ENCODE measurements at regions not wholly inside any gene's neighbourhood (a gene's known extent, or its start where the extent isn't known, plus 50 kb on each side); places are given as distances from the start of the nearest gene placed in this dataset.

- no peak for TF ChIP-seq CTCF (IDR thresholded peaks at IDR 0.05)
- Histone ChIP-seq H3K27ac (no peak overlapping the region), H3K4me3 (no peak overlapping the region)
- no peak for DNase-seq (ENCODE audit: low spot score)
These were observed 1156.4 kb downstream of the AMY1C start for GRCh38 chr1:104906141-104906540.

DNA sequence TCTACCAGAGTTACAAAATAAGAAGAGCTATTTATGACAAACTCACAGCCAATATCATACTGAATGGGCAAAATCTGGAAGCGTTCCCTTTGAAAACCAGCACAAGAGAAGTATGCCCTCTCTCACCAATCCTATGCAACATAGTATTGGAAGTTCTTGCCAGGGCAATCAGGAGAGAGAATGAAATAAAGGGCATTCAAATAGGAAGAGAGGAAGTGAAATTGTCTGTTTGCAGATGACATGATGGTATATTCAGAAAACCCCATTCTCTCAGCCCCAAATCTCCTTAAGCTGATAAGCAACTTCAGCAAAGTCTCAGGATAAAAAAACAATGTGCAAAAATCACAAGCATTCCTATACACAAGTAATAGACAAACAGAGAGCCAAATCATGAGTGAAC is 1169.5 kb downstream of the AMY1C start:
- no peak for DNase-seq (ENCODE audit: low spot score)
- Histone ChIP-seq H3K4me3 (no peak overlapping the region), H3K27ac (no peak overlapping the region)
- TF ChIP-seq CTCF (IDR thresholded peaks at IDR 0.05): no peak

DNA sequence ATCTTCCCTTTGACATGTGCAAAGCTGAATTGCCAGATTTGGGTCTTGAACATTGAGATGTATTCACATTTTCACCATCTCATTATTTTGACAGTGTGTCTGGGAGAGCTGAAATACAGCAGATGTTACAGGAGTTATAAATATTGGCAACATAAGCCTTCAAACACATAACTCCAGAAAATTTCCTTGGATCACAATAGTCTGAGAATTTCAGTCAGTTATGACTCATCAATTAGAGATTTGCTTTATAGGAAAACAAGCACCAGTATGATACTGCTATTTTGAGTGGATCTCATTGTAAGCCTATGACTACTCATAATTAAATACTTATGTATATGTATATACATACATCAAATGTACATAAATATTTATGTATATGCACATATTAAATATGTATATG is 1171.8 kb downstream of the AMY1C start:
- no peak for TF ChIP-seq CTCF (IDR thresholded peaks at IDR 0.05)
- no peak overlapping the region for H3K27ac ChIP-seq
- H3K4me3 ChIP-seq: no peak overlapping the region
- DNase-seq (ENCODE audit: low spot score): no peak

DNA sequence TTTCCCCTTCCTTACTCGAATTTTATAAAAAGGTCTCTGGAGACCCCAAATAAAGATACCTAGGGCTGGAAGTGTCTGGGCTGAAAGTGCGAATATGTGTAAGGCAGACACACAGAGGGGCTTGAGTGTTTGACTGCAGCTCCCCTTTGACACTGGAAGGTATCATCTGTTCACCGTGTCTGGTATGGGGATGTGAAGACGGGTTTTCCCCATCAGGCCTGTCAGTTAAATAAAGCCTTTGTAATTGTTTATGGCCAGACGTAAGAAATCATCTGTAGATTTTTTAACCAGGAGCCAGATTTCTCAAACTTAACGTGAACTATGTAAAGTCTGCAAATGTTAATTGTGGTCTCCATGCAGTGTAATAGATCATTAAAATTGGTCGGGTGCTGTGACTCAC is 1173.4 kb downstream of the AMY1C start:
- H3K27ac ChIP-seq: no peak overlapping the region
- no peak for TF ChIP-seq CTCF (IDR thresholded peaks at IDR 0.05)
- no peak overlapping the region for H3K4me3 ChIP-seq
- DNase-seq (ENCODE audit: low spot score): no peak

GRCh38 chr1:104929280-104929679 is 1179.6 kb downstream of the AMY1C start:
- no peak for DNase-seq (ENCODE audit: low spot score)
- TF ChIP-seq CTCF (IDR thresholded peaks at IDR 0.05): no peak
- no peak overlapping the region for H3K27ac ChIP-seq
- no peak overlapping the region for H3K4me3 ChIP-seq

- Histone ChIP-seq H3K4me3 (no peak overlapping the region), H3K27ac (no peak overlapping the region)
- DNase-seq (ENCODE audit: low spot score): no peak
- no peak for TF ChIP-seq CTCF (IDR thresholded peaks at IDR 0.05)
These were observed 1182.6 kb downstream of the AMY1C start for GRCh38 chr1:104932030-104932915.

All from coronary artery (tissue), 2 donors.